Activated T-helper 1 cell treated with anti-CD3 and anti-CD28 coated beads, Interleukin-12 subunit alpha, Interleukin-12 subunit beta, Interleukin-2, Interleukin-4 antibody, amounts not matched to agents 30 ng/mL and 10 ng/mL and 1 ng/mL, durations not matched to agents 14 hours and 24 hours and 36 hours (primary cell): ENCODE measurements at regions not wholly inside any gene's neighbourhood (a gene's known extent, or its start where the extent isn't known, plus 50 kb on each side); places are given as distances from the start of the nearest gene placed in this dataset.

ENCODE experiments used
- DNase-seq: peaks from one replicate; pipeline ENCODE4 v3.0.0; 2021; ENCODE audit warnings: low spot score
- H3K27ac Mint-ChIP-seq: one replicate; pipeline ENCODE4 v1.8.0; 2021; ENCODE audit warnings: mild to moderate bottlenecking, mixed read lengths
- H3K27me3 Mint-ChIP-seq: one replicate; pipeline ENCODE4 v1.8.0; 2022; ENCODE audit warnings: mild to moderate bottlenecking, moderate library complexity, mixed read lengths; ENCODE audit not compliant: insufficient read depth
- H3K36me3 Mint-ChIP-seq: one replicate; pipeline ENCODE4 v1.8.0; 2021; ENCODE audit warnings: low read depth, mixed read lengths
- H3K4me1 Mint-ChIP-seq: one replicate; pipeline ENCODE4 v1.8.0; 2021; ENCODE audit warnings: low read depth, mixed read lengths
- H3K4me3 Mint-ChIP-seq: one replicate; pipeline ENCODE4 v1.8.0; 2021; ENCODE audit warnings: mild to moderate bottlenecking, moderate library complexity, mixed read lengths
- H3K9me3 Mint-ChIP-seq: one replicate; pipeline ENCODE4 v1.8.0; 2021; ENCODE audit warnings: mixed read lengths
- intact Hi-C: fragments of 100-400 bp; cut with micrococcal nuclease; formaldehyde crosslinking; loops from one replicate; pipeline ENCODE4 v1.15.1; 2024

DNA sequence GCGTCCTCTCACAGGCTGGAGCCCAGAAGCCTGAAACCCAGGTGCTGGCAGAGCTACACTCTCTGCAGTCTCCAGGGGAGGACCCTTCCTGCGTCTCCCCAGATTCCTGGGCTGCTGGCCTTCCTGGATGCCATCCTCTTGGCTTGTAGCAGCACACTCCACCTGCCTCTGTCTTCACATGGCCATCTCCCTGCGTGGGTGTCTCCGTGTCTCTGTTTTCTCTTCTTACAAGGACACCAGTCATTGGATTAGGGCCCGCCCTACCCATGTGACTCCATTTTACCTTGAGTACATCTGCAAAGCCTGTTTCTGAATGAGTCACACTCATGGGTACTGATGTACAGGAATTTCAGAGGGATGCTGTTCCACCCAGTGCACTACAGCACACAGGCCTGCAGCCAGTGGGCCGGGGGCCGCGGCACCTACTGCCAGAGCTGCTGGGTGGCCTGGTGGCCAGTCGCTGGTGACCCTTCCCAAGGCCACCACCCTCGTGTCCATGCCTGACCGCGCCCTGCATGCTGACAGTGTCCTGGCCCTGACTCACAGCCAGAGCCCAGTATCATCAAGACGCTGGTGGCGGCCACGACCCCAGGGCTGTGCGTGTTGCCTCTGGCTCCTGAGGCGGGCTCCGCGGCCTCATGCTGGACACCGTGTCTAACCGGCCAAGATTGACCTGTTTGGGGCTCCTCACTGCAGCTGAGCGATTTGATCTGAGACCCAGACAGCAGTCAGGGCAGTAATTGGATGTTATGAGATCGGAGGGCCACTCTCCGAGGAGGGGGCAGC, 63.6 kb upstream of the NKX1-1 start:
- no peaks in the 10 kb centered on the region for H3K4me1 Mint-ChIP-seq
- H3K9me3 Mint-ChIP-seq = peaks cover 13% of the 10 kb centered on the region
- H3K27ac Mint-ChIP-seq = no peak overlapping the region
- H3K36me3 Mint-ChIP-seq = no peaks in the 10 kb centered on the region
- DNase-seq = no peak
- intact Hi-C loops = no loop called here
- H3K27me3 Mint-ChIP-seq = peaks cover 1% of the 10 kb centered on the region
- H3K4me3 Mint-ChIP-seq = no peak overlapping the region

DNA sequence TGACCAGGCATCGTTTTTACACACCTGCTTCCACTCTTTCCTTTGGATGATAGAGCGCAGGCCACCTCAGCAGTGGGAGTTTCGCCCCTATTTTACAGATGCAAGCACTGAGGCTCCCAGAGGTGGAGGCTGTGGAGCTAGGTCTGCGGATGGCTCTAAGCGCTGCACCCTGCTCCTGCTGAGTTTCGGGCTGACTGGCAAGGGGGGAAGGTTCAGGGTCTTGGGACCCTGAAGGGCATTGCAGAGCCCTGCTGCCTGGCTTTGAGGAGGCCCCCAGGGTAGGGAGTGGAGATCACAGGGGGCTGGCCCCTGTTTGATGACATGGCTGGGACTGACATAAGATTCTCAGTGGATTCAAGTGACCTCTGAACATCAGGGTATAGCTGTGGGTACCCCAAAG, 62.8 kb upstream of the NKX1-1 start:
- peaks cover 1% of the 10 kb centered on the region for H3K27me3 Mint-ChIP-seq
- H3K27ac Mint-ChIP-seq = no peak overlapping the region
- H3K36me3 Mint-ChIP-seq = no peaks in the 10 kb centered on the region
- no peak for DNase-seq
- H3K4me3 Mint-ChIP-seq = no peak overlapping the region
- H3K4me1 Mint-ChIP-seq = no peaks in the 10 kb centered on the region
- H3K9me3 Mint-ChIP-seq = peaks cover 13% of the 10 kb centered on the region
- intact Hi-C loops = no loop called here

DNA sequence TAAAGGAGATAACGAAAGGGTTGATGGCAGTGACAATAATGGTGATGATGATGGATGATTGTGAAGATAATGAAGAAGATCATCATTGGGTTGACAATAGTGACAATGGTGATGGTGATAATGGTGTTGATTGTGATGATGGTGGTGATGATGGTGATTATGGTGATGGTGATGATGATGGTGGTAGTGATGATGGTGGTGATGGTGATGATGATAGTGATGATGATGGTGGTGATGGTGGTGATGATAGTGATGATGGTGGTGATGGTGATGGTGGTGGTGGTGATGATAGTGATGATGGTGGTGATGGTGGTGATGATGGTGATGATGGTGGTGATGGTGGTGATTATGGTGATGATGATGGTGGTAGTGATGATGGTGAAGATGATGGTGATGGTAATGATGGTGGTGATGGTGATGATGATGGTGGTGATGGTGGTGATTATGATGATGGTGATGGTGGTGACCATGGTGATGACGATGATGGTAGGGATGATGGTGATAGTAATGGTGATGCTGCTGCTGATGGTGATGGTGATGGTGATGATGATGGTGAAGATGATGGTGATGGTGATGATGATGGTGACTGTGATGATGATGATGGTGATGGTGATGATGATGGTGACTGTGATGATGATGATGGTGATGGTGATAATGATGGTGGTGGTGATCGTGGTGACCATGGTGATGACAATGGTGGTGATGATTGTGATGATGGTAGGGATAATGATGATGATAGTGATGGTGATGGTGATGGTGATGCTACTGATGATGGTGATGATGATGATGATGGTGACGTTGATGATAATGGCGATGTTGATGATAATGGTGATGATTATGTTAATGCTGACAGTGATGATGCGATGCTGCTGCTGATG, 61.6 kb upstream of the NKX1-1 start:
- Mint-ChIP-seq H3K36me3 (no peaks in the 10 kb centered on the region), H3K27ac (no peak overlapping the region), H3K4me1 (no peaks in the 10 kb centered on the region), H3K27me3 (peaks cover 1% of the 10 kb centered on the region), H3K9me3 (peaks cover 13% of the 10 kb centered on the region), H3K4me3 (no peak overlapping the region)
- intact Hi-C loops = no loop called here
- DNase-seq = no peak

DNA sequence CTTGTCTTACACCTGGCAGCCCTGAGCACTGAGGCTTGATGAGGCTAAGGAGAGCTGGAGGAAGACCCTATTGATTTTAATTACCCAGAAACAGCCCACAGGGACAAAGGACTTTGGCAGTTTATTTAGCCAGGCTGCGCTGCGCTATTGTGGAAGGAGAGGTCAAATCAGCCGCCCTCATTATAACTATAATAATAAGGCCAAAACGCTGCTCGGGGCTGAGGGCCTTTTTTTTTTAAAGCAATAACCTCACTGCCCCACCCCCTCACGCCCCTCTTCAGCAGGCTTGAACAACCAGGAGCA, 60.6 kb upstream of the NKX1-1 start:
- H3K4me3 Mint-ChIP-seq = no peak overlapping the region
- peaks cover 13% of the 10 kb centered on the region for H3K9me3 Mint-ChIP-seq
- no peak for DNase-seq
- H3K27ac Mint-ChIP-seq = no peak overlapping the region
- H3K4me1 Mint-ChIP-seq = no peaks in the 10 kb centered on the region
- intact Hi-C loops = no loop called here
- H3K36me3 Mint-ChIP-seq = no peaks in the 10 kb centered on the region
- H3K27me3 Mint-ChIP-seq = peaks cover 1% of the 10 kb centered on the region

DNA sequence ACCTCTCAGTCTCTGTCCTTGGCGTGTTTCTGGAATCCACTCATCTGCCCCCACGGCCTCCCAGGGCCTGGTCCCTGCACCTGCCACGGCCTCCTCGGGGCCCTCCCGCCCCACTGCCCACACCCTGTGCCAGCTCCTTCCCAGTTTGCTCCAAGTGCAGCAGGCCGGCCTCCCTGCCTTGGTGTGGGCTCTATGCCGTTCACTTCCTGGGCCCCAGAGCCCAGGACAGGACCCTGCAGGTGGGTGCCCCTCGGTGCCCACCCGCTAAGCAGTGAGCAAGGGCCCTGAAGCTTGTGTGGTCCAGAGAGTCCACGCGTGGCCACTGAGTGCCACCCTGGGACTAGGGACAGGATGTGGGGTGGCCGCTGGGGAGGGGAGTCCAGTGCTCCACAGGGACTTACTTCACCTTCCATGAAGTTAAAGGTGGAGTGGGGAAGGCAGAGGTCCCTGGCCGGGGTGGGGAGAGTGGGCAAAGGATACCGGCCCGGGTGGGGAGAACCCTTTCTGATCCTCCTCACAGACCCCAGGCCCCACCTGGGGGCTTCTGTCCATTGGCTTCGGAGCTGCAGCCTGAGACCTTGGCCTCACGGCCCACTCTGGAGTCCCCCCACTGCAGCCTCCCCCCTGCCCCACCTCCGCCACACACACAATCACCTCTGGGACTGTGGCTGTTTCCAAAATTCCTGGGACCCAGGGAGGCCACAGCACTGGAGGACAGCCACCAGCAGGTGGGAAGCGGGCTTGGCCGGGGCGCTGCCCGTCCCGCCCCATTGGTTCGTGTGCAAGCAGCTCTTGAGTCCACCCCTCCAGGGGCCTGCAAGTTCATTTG, 60.0 kb upstream of the NKX1-1 start:
- H3K4me1 Mint-ChIP-seq = no peaks in the 10 kb centered on the region
- peaks cover 13% of the 10 kb centered on the region for H3K9me3 Mint-ChIP-seq
- no peak for DNase-seq
- no peaks in the 10 kb centered on the region for H3K36me3 Mint-ChIP-seq
- intact Hi-C loops = no loop called here
- no peak overlapping the region for H3K27ac Mint-ChIP-seq
- no peak overlapping the region for H3K4me3 Mint-ChIP-seq
- peaks cover 1% of the 10 kb centered on the region for H3K27me3 Mint-ChIP-seq

DNA sequence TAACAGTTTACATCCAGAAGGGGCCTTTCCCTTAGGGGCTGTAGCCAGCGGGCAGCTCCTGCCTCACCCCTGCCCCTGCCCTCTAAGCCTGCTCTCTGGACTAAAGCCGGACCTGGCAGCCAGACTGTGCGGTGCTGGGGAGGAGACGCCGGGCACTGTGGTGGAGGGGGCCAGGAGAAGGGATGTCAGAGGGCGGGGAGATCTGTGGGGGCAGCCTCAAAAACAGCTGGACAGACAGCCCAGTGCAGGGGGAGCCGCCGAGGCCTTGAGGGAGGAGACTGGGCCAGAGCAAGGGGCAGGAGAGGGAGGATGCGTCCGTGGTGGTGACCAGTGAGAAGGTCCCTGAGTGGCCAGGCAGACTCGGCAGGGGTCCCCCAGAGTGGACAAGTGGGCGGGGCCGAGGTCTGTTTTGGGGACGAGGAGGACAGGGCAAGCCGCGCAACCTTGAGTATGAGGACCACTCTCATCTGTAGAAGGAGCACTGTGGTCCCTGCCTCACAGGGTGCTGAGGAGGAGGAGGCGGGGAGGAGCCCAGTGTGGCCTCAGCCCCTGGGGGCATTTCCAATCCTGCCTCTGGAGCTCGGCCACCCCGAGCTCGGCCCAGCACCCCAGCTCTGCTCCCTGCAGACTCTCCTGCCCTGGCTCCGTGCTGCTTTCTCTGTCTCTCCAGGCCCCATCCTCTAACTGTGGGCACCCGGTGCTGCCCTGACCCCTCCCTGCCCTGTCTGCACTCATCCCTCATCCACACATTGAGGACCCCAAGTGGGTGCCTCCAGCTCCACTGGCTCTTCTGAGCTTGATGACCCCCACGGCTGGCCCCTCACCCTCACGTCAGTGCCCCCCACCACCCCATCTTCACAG, 59.2 kb upstream of the NKX1-1 start:
- Mint-ChIP-seq H3K36me3 (no peaks in the 10 kb centered on the region), H3K4me1 (no peaks in the 10 kb centered on the region), H3K9me3 (peaks cover 13% of the 10 kb centered on the region), H3K27me3 (no peaks in the 10 kb centered on the region), H3K27ac (no peak overlapping the region), H3K4me3 (no peak overlapping the region)
- intact Hi-C loops = no loop called here
- DNase-seq = no peak

DNA sequence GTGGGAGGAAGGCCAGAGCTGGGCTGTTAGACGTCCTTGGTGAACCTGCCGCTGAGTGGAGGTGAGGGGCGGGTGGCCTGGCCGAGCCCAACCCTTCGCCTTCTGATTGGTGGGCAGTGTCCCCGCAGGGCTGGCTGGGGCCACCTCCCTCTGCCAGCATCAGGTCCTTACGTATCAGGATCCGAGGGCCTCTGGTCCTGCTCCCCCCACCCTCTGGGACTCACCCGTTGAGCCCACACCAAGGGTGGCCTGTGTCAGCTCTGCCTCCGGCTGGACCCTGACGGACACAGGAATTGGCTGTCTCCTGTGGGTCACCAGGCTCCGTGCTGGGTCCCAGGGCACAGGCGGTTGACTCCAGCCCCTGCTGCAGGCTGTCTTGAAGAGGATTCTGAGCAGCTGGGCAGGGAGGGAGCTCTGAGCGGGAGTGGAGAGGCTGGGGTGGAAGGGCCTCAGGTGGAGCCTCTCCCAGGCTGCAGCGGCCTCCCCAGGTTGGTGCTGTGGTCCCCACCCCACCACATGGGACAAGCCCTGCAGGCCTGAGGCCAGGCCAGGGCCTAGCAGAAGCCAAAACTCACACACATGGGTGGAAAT, 58.4 kb upstream of the NKX1-1 start:
- no peaks in the 10 kb centered on the region for H3K27me3 Mint-ChIP-seq
- no peaks in the 10 kb centered on the region for H3K36me3 Mint-ChIP-seq
- no peaks in the 10 kb centered on the region for H3K4me1 Mint-ChIP-seq
- no peak overlapping the region for H3K27ac Mint-ChIP-seq
- no peak for DNase-seq
- H3K4me3 Mint-ChIP-seq = no peak overlapping the region
- intact Hi-C loops = no loop called here
- peaks cover 13% of the 10 kb centered on the region for H3K9me3 Mint-ChIP-seq

DNA sequence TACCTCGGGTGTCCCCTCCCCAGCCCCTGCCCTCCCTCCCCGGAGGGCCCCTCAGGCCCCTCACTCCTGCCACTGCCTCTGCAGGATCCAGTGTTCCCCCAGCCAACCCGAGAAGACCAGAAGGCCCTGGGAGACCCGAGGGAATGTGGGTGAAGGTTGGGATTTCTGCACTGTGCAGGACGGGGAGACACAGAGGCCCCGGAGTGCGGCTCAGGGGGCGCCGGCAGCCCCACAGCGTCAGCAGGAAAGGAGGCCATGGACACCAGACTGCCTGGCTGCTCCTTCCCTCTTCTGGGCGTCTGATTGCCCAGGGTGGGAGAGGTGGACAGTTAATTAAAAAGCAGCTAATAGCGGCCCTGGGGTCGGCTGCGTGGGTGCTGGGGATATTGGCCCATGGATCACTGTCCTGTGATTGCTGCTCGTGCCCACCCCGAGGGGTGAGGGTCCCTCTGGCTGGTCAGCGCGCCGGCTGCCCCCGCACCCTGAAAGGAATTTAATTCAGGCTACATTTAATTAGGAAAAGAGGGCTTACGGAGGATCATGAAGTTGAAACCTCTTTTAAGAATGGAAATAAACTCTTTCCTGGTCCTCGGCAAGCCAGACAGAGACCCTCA, 57.8 kb upstream of the NKX1-1 start:
- no peak for DNase-seq
- Mint-ChIP-seq H3K4me1 (no peaks in the 10 kb centered on the region), H3K4me3 (no peak overlapping the region), H3K27ac (no peak overlapping the region), H3K36me3 (no peaks in the 10 kb centered on the region), H3K9me3 (peaks cover 13% of the 10 kb centered on the region), H3K27me3 (no peaks in the 10 kb centered on the region)
- intact Hi-C loops = no loop called here

DNA sequence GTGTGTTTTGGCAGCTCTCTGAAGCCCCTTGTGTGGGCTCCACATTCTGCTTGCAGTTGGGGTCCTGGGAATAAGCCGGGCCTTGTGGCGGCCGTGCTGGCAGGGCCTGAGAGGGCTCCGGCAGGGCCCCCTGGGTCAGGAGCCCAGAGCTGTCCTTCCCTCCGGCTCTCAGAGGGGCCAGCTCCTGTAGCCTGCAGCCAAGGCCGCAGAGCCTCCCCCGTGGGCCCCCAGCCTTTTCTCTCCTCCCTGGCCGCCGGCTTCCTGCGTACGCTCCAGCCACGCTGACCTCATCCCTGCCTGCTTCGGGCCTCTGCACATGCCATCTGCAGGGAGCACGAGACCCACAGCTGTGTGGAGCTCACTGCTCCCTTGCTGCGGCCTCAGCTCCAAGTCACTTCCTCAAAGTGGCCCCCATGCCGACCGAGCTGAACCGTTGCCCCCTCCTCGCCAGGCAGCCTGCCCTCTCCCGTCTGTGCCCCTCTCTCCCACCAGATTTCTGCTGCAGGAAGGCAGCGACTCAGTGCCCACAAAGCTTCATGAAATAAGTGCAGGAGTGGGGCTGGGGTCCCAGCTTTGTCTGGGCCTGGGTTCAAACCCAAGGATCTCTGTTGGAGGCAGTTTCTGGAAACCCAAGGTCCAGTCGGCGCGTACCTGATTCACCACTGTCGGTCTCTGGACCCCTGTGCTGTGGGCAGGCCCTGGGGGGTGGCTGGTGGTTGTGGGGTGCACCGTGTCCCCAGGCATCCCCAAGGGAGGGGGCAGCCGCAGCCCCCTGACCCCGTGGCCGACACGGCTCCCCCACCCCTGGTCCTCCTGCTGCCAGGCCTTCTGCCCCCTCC, 57.1 kb upstream of the NKX1-1 start:
- H3K4me3 Mint-ChIP-seq = no peak overlapping the region
- H3K27me3 Mint-ChIP-seq = peaks cover 3% of the 10 kb centered on the region
- intact Hi-C loops = no loop called here
- no peak for DNase-seq
- no peaks in the 10 kb centered on the region for H3K36me3 Mint-ChIP-seq
- no peak overlapping the region for H3K27ac Mint-ChIP-seq
- no peaks in the 10 kb centered on the region for H3K4me1 Mint-ChIP-seq
- peaks cover 11% of the 10 kb centered on the region for H3K9me3 Mint-ChIP-seq

DNA sequence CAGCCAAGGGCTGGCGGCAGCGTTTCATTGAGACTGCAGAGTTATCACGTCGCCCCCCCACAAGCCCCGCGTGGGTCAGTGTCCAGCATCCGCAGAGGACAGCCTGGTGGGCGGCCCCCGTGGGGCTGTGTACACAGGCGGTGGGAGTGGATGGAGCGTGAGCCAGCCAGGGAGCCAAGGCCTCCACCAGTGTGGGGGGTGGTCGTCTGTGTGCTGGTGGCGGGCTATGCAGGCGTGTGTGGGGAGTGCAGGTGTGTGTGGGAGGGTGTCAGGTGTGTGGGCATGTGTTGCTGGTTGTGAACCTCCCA, 56.5 kb upstream of the NKX1-1 start:
- Mint-ChIP-seq H3K36me3 (no peaks in the 10 kb centered on the region), H3K4me3 (no peak overlapping the region), H3K4me1 (no peaks in the 10 kb centered on the region), H3K27ac (no peak overlapping the region), H3K27me3 (peaks cover 6% of the 10 kb centered on the region), H3K9me3 (peaks cover 5% of the 10 kb centered on the region)
- intact Hi-C loops = no loop called here
- DNase-seq = no peak

DNA sequence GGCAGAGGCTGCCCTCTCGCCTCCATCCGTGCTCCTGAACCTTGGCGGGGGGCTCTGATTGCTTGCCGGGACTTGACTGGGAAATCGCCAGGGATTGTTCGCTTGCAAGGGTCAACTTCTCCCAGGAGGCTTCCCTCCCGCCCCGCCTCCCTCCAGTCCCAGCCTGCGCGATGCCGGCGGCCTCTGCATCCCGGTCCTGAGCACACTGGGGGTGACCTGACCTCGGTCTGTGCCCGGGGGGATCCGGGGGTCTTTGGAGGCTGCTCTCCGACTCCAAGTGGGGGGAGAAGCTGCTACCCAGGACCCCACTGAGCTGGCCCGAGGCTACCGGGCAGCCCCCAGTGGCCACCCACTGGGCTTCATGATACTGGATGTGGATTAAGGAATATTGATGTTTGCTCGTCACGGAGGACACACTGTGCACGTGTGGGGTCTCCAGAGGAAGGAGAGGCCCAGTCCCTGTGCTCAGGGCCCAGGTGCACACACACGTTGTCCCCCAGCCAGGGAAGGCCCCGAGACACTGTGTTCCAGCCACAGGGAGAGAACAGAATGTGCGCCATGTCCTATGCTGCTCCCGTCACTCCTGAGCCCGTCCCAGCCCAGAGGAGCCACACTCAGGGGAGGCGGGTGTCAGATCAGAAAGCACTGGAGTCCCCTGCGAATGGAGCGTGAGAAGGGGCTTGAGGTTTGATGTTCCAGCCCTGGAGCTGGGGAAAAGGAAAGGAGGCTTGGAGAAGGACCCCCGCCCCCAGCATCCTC, 55.9 kb upstream of the NKX1-1 start:
- no peak overlapping the region for H3K27ac Mint-ChIP-seq
- H3K4me3 Mint-ChIP-seq = no peak overlapping the region
- no peak for DNase-seq
- peaks cover 6% of the 10 kb centered on the region for H3K27me3 Mint-ChIP-seq
- no peaks in the 10 kb centered on the region for H3K4me1 Mint-ChIP-seq
- no peaks in the 10 kb centered on the region for H3K36me3 Mint-ChIP-seq
- peaks cover under 1% of the 10 kb centered on the region for H3K9me3 Mint-ChIP-seq
- intact Hi-C loops = no loop called here
